Mesendoderm (in vitro differentiated cells): ENCODE measurements at regions not wholly inside any gene's neighbourhood (a gene's known extent, or its start where the extent isn't known, plus 50 kb on each side); places are given as distances from the start of the nearest gene placed in this dataset.
"Not testable (repeated sequence)": the region's sequence is repeated elsewhere in the genome, so short reads cannot be mapped to it uniquely, and the experiment has no call there.

Experiments used
- DNase-seq: peaks from one replicate; pipeline ENCODE4 v3.0.0; 2013
- H2AK5ac ChIP-seq: 2 replicates; pipeline ENCODE4 v1.6.1; 2013; ENCODE audit warnings: low read length, inconsistent platforms
- H2BK120ac ChIP-seq: 2 replicates; pipeline ENCODE4 v1.6.1; 2013; ENCODE audit warnings: low read depth, mild to moderate bottlenecking, low read length, moderate library complexity, mixed read lengths
- H2BK15ac ChIP-seq: replicated peaks from 2 replicates; pipeline ENCODE4 v1.6.1; 2013; ENCODE audit warnings: low read depth, mild to moderate bottlenecking, moderate library complexity
- H2BK5ac ChIP-seq: 2 replicates; pipeline ENCODE4 v1.6.1; 2013; ENCODE audit warnings: low read length, inconsistent platforms
- H3K18ac ChIP-seq: 2 replicates; pipeline ENCODE4 v1.6.1; 2013; ENCODE audit warnings: mild to moderate bottlenecking, low read length, mixed read lengths
- H3K23ac ChIP-seq: one replicate; pipeline ENCODE4 v1.6.1; 2013; ENCODE audit warnings: low read length
- H3K27ac ChIP-seq: 2 replicates; pipeline ENCODE4 v1.5.1; 2013; ENCODE audit warnings: low read depth, mild to moderate bottlenecking, inconsistent platforms, low read length, moderate library complexity
- H3K27me3 ChIP-seq: 2 replicates; pipeline ENCODE4 v1.6.1; 2013; ENCODE audit warnings: low read length, control low read depth, mild to moderate bottlenecking, inconsistent platforms; ENCODE audit not compliant: insufficient read depth, poor library complexity
- H3K36me3 ChIP-seq: 2 replicates; pipeline ENCODE4 v1.6.1; 2013; ENCODE audit warnings: low read length, inconsistent platforms; ENCODE audit not compliant: control insufficient read depth, insufficient read depth
- H3K4ac ChIP-seq: one replicate; pipeline ENCODE4 v1.6.1; 2013; ENCODE audit warnings: low read depth, mild to moderate bottlenecking, low read length, moderate library complexity
- H3K4me1 ChIP-seq: 2 replicates; pipeline ENCODE4 v1.6.1; 2013; ENCODE audit warnings: low read depth, low read length, inconsistent platforms; ENCODE audit not compliant: control insufficient read depth
- H3K4me2 ChIP-seq: 2 replicates; pipeline ENCODE4 v1.6.1; 2013; ENCODE audit warnings: low read length
- H3K4me3 ChIP-seq: 2 replicates; pipeline ENCODE4 v1.5.1; 2013; ENCODE audit warnings: mild to moderate bottlenecking, low read length
- H3K56ac ChIP-seq: one replicate; pipeline ENCODE4 v1.6.1; 2013; ENCODE audit warnings: low read length
- H3K79me1 ChIP-seq: 2 replicates; pipeline ENCODE4 v1.6.1; 2013; ENCODE audit warnings: low read length, inconsistent platforms
- H3K79me2 ChIP-seq: 2 replicates; pipeline ENCODE4 v1.6.1; 2013; ENCODE audit warnings: mild to moderate bottlenecking, low read length; ENCODE audit not compliant: control insufficient read depth, insufficient read depth
- H3K9ac ChIP-seq: 2 replicates; pipeline ENCODE4 v1.6.1; 2013; ENCODE audit warnings: low read length, inconsistent platforms
- H4K5ac ChIP-seq: one replicate; pipeline ENCODE4 v1.6.1; 2013; ENCODE audit warnings: low read length
- H4K8ac ChIP-seq: one replicate; pipeline ENCODE4 v1.6.1; 2013; ENCODE audit warnings: low read depth, mild to moderate bottlenecking, control low read depth, low read length, moderate library complexity
- WGBS: extraction: QIAGEN DNeasy Blood & Tissue Kit; methylation state at CpG from one replicate; pipeline ENCODE4 v1.1.7; 2013; ENCODE audit warnings: low lambda C conversion rate, missing lambda C conversion rate; ENCODE audit not compliant: insufficient coverage; ENCODE audit errors: extremely low coverage; 5-methylcytosine and 5-hydroxymethylcytosine counted together

DNA sequence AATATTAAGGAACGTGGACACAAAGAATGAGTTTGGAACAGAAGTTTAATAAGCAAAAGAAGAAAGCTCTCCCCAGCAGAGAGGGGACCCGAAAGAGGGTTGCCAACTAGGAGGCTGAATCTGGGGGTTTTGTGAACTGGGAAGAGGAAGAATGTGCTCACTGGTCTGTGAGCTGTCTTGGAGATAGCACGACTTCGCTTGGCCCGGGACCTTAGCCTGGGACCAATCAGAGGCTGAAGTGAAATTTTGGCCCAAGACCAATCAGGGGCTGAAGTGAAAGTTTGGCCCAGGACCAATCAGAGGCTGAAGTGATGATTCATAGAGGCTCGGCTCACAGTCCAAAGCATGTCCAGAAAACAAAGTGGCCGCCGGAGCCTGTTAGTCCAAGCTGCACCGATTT, 148.0 kb upstream of the ZNF337 start:
- H3K56ac ChIP-seq, H3K27ac ChIP-seq, H2BK120ac ChIP-seq: not testable (repeated sequence)

DNA sequence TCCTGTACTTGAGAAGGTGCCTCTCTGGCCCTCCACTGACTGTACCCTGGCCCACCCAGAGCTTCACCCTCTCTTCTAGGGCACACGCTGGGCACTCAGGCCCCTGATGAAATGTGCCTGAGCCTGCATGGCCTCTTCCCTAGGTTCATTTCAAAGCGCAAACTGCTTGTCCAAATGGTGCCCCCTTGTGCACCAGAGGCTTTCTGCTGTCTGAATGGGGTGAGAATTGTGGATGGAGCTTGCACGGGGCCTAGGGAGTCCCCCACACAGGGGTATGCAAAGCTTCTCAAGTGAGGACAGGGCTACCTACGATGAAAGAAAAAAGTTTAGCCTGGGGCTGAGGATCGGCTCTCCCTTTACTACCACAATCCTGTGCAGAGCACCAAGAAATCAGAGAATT, 116.9 kb upstream of the ZNF337 start:
- not testable (repeated sequence) for H3K4me1 ChIP-seq, H2BK5ac ChIP-seq, H3K56ac ChIP-seq, H2BK120ac ChIP-seq, H3K18ac ChIP-seq, H3K27ac ChIP-seq, H3K79me1 ChIP-seq, H3K4me3 ChIP-seq, H3K23ac ChIP-seq, H2AK5ac ChIP-seq, H2BK15ac ChIP-seq, H3K4me2 ChIP-seq, H3K9ac ChIP-seq, H3K27me3 ChIP-seq, H4K5ac ChIP-seq, H3K4ac ChIP-seq, H3K79me2 ChIP-seq, H3K36me3 ChIP-seq, DNase-seq, H4K8ac ChIP-seq
- no CpG with 5 or more reads among the region's 5 CpGs for WGBS

More for the DNA sequence above, 148.0 kb upstream of the ZNF337 start:
- H3K36me3 ChIP-seq, DNase-seq, H3K23ac ChIP-seq, H2BK5ac ChIP-seq, H3K79me2 ChIP-seq, H3K9ac ChIP-seq, H4K8ac ChIP-seq, H3K27me3 ChIP-seq, H3K4ac ChIP-seq, H4K5ac ChIP-seq, H2BK15ac ChIP-seq, H3K4me2 ChIP-seq, H2AK5ac ChIP-seq, H3K4me3 ChIP-seq, H3K79me1 ChIP-seq, H3K18ac ChIP-seq, H3K4me1 ChIP-seq: not testable (repeated sequence)
- no CpG with 5 or more reads among the region's 9 CpGs for WGBS

DNA sequence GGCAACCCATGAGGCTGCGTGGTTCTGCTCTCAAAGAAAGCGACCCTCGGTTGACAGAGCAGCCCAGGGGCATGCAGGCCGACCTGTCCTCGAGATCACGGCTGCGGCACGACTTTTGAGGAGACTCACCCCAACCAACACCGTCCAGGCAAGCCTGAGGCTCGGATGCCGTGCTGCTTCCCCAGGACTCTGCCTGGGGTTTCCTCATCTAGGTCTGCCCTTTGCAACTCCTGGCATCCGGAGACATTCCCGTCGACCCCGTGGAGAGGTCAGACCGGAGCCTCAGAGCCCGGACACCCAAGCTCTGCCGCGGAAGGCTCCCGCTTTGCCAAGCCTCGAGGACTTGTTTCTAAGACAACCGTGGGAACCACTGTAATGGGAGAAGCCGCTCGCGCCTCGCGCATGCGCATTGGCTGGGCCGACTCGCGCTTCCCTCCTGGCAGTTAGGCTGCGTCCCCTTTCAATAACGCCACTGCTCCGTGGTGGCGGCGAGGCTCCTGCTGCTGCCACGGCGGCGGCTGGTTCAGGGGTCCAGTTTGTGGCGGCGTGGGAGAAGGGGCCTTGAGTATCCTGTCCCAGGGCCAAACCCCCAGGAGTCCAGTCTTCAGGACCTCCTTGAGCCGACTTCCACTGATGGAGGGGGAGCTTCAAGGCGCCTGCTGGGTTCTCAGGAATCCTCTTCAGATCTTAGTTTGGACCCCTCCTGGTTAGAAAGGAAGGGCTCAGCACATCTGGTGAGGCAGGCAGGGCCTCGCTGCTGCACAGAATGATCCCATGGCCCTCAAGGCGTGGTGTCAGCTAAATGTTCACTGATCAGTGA, 101.7 kb upstream of the ZNF337 start:
- H3K4me3 ChIP-seq, H2AK5ac ChIP-seq, H3K27me3 ChIP-seq, H3K56ac ChIP-seq, H2BK5ac ChIP-seq, H3K27ac ChIP-seq, H4K5ac ChIP-seq, H2BK120ac ChIP-seq, H3K4ac ChIP-seq, H3K9ac ChIP-seq, H3K23ac ChIP-seq, DNase-seq, H3K79me1 ChIP-seq, H3K4me1 ChIP-seq, H3K4me2 ChIP-seq, H3K79me2 ChIP-seq, H3K36me3 ChIP-seq, H4K8ac ChIP-seq, H3K18ac ChIP-seq, H2BK15ac ChIP-seq: not testable (repeated sequence)
- no CpG with 5 or more reads among the region's 45 CpGs for WGBS

DNA sequence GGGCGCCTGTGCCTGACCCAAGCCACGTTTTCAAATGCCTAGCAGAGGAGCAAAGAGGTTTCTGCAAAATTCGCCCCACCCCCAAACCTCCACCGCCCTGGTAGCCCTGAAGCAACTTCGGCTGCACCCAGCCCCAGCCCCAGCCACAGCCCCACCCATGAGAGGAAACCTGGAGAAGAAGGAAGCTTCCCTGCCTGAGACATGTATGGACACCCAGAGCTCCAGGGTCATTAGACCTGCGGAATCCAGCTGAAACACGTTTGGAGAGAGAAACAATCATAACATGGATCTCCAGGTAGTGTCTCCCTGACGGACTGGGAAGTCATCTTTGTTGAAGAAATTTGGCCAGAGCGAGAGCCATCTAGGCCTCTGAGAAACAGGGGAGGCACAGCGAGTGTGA, 100.4 kb upstream of the ZNF337 start:
- not testable (repeated sequence) for H3K79me1 ChIP-seq, H2BK120ac ChIP-seq, H3K4me2 ChIP-seq, H3K79me2 ChIP-seq, H3K27me3 ChIP-seq, H3K27ac ChIP-seq, H2AK5ac ChIP-seq, H2BK15ac ChIP-seq, H3K9ac ChIP-seq, DNase-seq, H3K4ac ChIP-seq, H2BK5ac ChIP-seq, H3K56ac ChIP-seq, H3K36me3 ChIP-seq, H4K5ac ChIP-seq, H3K4me3 ChIP-seq, H3K4me1 ChIP-seq, H3K18ac ChIP-seq, H3K23ac ChIP-seq, H4K8ac ChIP-seq
- WGBS, result no CpG with 5 or more reads among the region's 10 CpGs

DNA sequence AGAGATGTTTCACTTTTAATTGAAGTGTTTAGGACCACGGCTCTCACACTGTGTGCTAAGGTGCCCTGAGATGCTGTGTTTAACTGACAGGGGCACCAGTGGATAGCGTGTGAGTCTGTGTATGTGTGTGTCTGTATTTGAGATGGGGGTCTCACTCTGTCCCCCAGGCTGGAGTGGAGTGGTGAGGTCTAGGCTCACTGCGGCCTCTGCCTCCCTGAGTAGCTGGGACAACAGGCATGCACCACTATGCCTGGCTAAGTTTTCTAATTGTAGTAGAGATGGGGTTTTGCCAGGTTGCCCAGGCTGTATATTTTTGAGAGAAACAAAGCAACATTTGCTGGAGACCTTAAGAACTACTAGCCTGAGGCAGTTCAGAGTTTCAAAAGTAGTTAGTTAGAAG, 80.6 kb upstream of the ZNF337 start:
- not testable (repeated sequence) for H4K8ac ChIP-seq, H4K5ac ChIP-seq, H3K4ac ChIP-seq, H2BK5ac ChIP-seq, H2BK15ac ChIP-seq, H3K27me3 ChIP-seq, H3K9ac ChIP-seq, H3K4me2 ChIP-seq, H3K79me1 ChIP-seq, H3K27ac ChIP-seq, H2BK120ac ChIP-seq, H3K4me3 ChIP-seq, H3K23ac ChIP-seq, H3K36me3 ChIP-seq, DNase-seq, H3K56ac ChIP-seq, H3K18ac ChIP-seq, H3K4me1 ChIP-seq, H3K79me2 ChIP-seq, H2AK5ac ChIP-seq
- no CpG with 5 or more reads among the region's 3 CpGs for WGBS

DNA sequence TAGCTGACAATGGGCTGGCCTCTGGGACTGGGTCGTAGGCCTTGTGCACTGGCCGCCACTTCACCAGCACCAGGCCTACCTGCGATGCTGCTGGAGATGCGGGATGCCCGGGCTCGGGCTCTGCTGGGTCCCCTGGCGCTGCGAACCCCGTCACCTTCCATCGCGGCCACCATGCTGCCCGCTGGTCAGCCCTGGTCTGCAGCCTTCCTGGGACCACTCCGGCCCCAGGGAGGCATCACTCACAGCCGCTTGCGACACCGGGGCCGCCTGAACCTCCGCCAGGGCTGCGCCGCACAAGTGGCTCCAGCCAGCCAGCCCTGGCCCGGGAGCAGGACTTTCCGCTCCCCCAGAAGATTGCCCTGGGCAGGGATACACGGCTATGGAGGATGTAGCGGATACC, 78.1 kb upstream of the ZNF337 start:
- H3K4me3 ChIP-seq, H3K56ac ChIP-seq, H3K4me2 ChIP-seq, H3K9ac ChIP-seq, H2BK15ac ChIP-seq, H2BK5ac ChIP-seq, H3K23ac ChIP-seq, H3K36me3 ChIP-seq, H2BK120ac ChIP-seq, H2AK5ac ChIP-seq, H3K4me1 ChIP-seq, H4K5ac ChIP-seq, H3K79me1 ChIP-seq, H3K27ac ChIP-seq, H3K79me2 ChIP-seq, H3K18ac ChIP-seq, DNase-seq, H4K8ac ChIP-seq, H3K27me3 ChIP-seq, H3K4ac ChIP-seq: not testable (repeated sequence)
- WGBS, result no CpG with 5 or more reads among the region's 24 CpGs
